ENCODE measurements at regions not wholly inside any gene's neighbourhood (a gene's known extent, or its start where the extent isn't known, plus 50 kb on each side); places are given as distances from the start of the nearest gene placed in this dataset.

- TF ChIP-seq CTCF (IDR thresholded peaks at IDR 0.05): no peak
- no peak for TF ChIP-seq POLR2A (IDR thresholded peaks at IDR 0.05; ENCODE audit: low read depth)
These were observed 554.8 kb upstream of the PABPC4L start for GRCh38 chr4:134756421-134756820.
